ENCODE measurements at regions not wholly inside any gene's neighbourhood (a gene's known extent, or its start where the extent isn't known, plus 50 kb on each side); places are given as distances from the start of the nearest gene placed in this dataset.

DNA sequence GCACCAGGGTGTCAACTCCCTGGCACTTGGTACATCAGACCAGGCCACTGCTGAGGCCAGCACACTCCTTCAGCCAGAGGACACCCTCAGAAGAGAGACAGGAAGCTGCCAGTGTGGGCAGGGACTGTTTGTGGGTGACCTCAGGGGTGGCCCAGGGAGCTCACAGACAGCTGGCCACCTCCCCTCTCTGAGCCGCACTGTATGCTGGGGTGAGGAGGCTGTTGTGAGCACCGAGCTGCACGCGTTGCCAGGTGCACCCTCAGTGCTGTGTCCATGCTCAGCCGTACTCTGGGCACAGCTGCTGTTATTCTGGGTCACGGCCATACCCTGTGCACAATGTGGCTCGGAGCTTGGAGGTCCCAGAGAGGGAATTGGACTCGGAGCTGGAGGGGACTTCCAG is 61.5 kb upstream of the NANOS1 start:
- FAIRE-seq (no peak), DNase-seq (ENCODE audit: low read depth in 1 of 2, low spot score in 1 of 2) (no peak), ATAC-seq (no peak)
- no peak overlapping the region for H3K4me2 ChIP-seq
- no peaks in the 10 kb centered on the region for H3K9me3 ChIP-seq
- ChIA-PET POLR2A (no interaction called here), CTCF (no interaction called here)
- WGBS (ENCODE audit: missing lambda C conversion rate), result 53% methylated on average over 3 of the region's 8 CpGs
- no peak overlapping the region for H3K27ac ChIP-seq
- peaks cover 14% of the 10 kb centered on the region for H3K4me1 ChIP-seq
- TF ChIP-seq, protein P1, sequence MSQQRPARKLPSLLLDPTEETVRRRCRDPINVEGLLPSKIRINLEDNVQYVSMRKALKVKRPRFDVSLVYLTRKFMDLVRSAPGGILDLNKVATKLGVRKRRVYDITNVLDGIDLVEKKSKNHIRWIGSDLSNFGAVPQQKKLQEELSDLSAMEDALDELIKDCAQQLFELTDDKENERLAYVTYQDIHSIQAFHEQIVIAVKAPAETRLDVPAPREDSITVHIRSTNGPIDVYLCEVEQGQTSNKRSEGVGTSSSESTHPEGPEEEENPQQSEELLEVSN (IDR thresholded peaks at IDR 0.05; ENCODE audit: borderline replicate concordance, low read depth), result no peak
- TF ChIP-seq, protein P2, sequence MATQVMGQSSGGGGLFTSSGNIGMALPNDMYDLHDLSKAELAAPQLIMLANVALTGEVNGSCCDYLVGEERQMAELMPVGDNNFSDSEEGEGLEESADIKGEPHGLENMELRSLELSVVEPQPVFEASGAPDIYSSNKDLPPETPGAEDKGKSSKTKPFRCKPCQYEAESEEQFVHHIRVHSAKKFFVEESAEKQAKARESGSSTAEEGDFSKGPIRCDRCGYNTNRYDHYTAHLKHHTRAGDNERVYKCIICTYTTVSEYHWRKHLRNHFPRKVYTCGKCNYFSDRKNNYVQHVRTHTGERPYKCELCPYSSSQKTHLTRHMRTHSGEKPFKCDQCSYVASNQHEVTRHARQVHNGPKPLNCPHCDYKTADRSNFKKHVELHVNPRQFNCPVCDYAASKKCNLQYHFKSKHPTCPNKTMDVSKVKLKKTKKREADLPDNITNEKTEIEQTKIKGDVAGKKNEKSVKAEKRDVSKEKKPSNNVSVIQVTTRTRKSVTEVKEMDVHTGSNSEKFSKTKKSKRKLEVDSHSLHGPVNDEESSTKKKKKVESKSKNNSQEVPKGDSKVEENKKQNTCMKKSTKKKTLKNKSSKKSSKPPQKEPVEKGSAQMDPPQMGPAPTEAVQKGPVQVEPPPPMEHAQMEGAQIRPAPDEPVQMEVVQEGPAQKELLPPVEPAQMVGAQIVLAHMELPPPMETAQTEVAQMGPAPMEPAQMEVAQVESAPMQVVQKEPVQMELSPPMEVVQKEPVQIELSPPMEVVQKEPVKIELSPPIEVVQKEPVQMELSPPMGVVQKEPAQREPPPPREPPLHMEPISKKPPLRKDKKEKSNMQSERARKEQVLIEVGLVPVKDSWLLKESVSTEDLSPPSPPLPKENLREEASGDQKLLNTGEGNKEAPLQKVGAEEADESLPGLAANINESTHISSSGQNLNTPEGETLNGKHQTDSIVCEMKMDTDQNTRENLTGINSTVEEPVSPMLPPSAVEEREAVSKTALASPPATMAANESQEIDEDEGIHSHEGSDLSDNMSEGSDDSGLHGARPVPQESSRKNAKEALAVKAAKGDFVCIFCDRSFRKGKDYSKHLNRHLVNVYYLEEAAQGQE (IDR thresholded peaks at IDR 0.05), result no peak
- TF ChIP-seq BCL3 (IDR thresholded peaks at IDR 0.05), result no peak
- no peak overlapping the region for H3K4me3 ChIP-seq

DNA sequence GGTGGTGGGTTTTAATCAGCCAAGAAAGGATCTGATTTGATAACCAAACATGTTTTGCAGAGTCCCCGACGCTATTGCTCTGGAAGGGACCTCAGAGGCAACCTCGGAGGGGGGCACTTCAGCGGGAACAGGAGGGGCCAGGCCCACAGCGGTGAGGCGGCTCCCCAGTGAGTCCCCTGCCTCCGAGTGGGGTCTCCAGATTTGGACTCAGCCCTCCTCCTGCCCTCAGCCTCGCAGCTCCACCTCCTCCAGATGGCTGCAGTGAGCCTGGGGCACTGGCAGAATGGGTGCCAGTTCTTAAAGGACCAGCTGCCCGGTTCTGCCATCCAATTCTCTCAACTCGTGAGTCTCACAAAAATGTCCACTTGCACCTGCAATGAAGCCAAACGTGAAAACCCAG is 61.0 kb upstream of the NANOS1 start:
- H3K9me3 ChIP-seq, result peaks cover 2% of the 10 kb centered on the region; the same call in 2 of the 3 replicates
- peaks cover 14% of the 10 kb centered on the region for H3K4me1 ChIP-seq
- ATAC-seq, result no peak
- ChIA-PET POLR2A (no interaction called here), CTCF (no interaction called here)
- no peak for DNase-seq (ENCODE audit: low read depth in 1 of 2, low spot score in 1 of 2)
- H3K4me2 ChIP-seq, result no peak overlapping the region
- H3K27ac ChIP-seq, result no peak overlapping the region
- no peak for FAIRE-seq
- WGBS (ENCODE audit: missing lambda C conversion rate), result 72% methylated on average over 11 of the region's 11 CpGs
- no peak overlapping the region for H3K4me3 ChIP-seq
- no peak for TF ChIP-seq ZNF302 (CRISPR knock-in tag; IDR thresholded peaks at IDR 0.05)

- DNase-seq (ENCODE audit: low read depth in 1 of 2, low spot score in 1 of 2) (no peak), ATAC-seq (no peak), FAIRE-seq (no peak)
- WGBS (ENCODE audit: missing lambda C conversion rate), result 77% methylated on average over 5 of the region's 5 CpGs
- Histone ChIP-seq H3K9me3 (peaks cover 8% of the 10 kb centered on the region), H3K4me3 (no peak overlapping the region), H3K4me1 (peaks cover 14% of the 10 kb centered on the region), H3K4me2 (no peak overlapping the region), H3K27ac (no peak overlapping the region)
- CTCF ChIA-PET, result no interaction called here
- POLR2A ChIA-PET, result no interaction called here
- TF ChIP-seq BCL3 (IDR thresholded peaks at IDR 0.05), result no peak
- no peak for TF ChIP-seq GATA3 (IDR thresholded peaks at IDR 0.05; ENCODE audit: borderline replicate concordance)
- no peak for TF ChIP-seq SREBF2 (IDR thresholded peaks at IDR 0.05)
- no peak for TF ChIP-seq ZNF302 (CRISPR knock-in tag; IDR thresholded peaks at IDR 0.05)
- TF ChIP-seq PBX3 (IDR thresholded peaks at IDR 0.05), result no peak
- TF ChIP-seq EHMT2 (IDR thresholded peaks at IDR 0.05; ENCODE audit: low read depth), result no peak
- no peak for TF ChIP-seq ZFP36 (IDR thresholded peaks at IDR 0.05; ENCODE audit: borderline replicate concordance, partially characterized antibody)
- no peak for TF ChIP-seq USF2 (IDR thresholded peaks at IDR 0.05)
Observed at GRCh38 chr10:118969014-118969413, 60.5 kb upstream of the NANOS1 start.
